HL-60 (cell line): ENCODE measurements at regions not wholly inside any gene's neighbourhood (a gene's known extent, or its start where the extent isn't known, plus 50 kb on each side); places are given as distances from the start of the nearest gene placed in this dataset.

ENCODE experiments used
- CTCF ChIP-seq: IDR thresholded peaks from one replicate; pipeline ENCODE4 v1.5.1; 2011; ENCODE audit warnings: low read length, control low read depth, inconsistent platforms; ENCODE audit not compliant: insufficient read depth
- GABPA ChIP-seq: IDR thresholded peaks from 2 replicates; pipeline ENCODE4 v1.6.1; 2012; ENCODE audit warnings: low read depth
- POLR2AphosphoS5 ChIP-seq: IDR thresholded peaks from 2 replicates; pipeline ENCODE4 v1.6.1; 2012; ENCODE audit warnings: low read depth
- REST ChIP-seq: IDR thresholded peaks from 2 replicates; pipeline ENCODE4 v1.6.1; 2012; ENCODE audit warnings: low read depth; ENCODE audit not compliant: insufficient replicate concordance

GRCh38 chr6:117206944-117207687 is 58.2 kb upstream of the VGLL2 start:
- TF ChIP-seq REST (no peak), POLR2AphosphoS5 (no peak), CTCF (no peak), GABPA (no peak)
